Psoas muscle (tissue), 7 donors: ENCODE measurements at regions not wholly inside any gene's neighbourhood (a gene's known extent, or its start where the extent isn't known, plus 50 kb on each side); places are given as distances from the start of the nearest gene placed in this dataset.

Source experiments
- ATAC-seq, 4 donors: fragments of 200-7000 bp; cut with Tn5 transposase; one replicate each; pipeline ENCODE4 v1.9.1; 2020; ENCODE audit warnings: moderate library complexity in 3 of 4, mild to moderate bottlenecking in 2 of 4
- DNase-seq, 2 donors: peaks; one replicate each; pipeline ENCODE4 v3.0.0-alpha.2; 2020
- H3K27ac ChIP-seq: fragments of 200-600 bp; one replicate; pipeline ENCODE4 v1.8.0; 2022
- H3K27me3 ChIP-seq, 3 donors: fragments of 200-600 bp in 1 of 3; one replicate each; pipeline versions ENCODE4 v1.6.1 to v1.8.0; 2013 to 2022; ENCODE audit warnings: low read length in 2 of 3, mild to moderate bottlenecking in 2 of 3, moderate library complexity in 1 of 3; ENCODE audit not compliant: insufficient read depth in 3 of 3
- H3K36me3 ChIP-seq, 2 donors: fragments of 200-600 bp in 1 of 2; one replicate each; pipeline versions ENCODE4 v1.6.1 to v1.8.0; 2013 to 2022; ENCODE audit warnings: low read depth in 1 of 2, mild to moderate bottlenecking in 1 of 2, moderate library complexity in 1 of 2; ENCODE audit not compliant: insufficient read depth in 1 of 2
- H3K4me1 ChIP-seq: fragments of 200-600 bp; one replicate; pipeline ENCODE4 v1.8.0; 2022
- H3K4me3 ChIP-seq: fragments of 200-600 bp; one replicate; pipeline ENCODE4 v1.8.0; 2022; ENCODE audit warnings: mild to moderate bottlenecking
- H3K9me3 ChIP-seq: fragments of 200-600 bp; one replicate; pipeline ENCODE4 v1.8.0; 2022
- CTCF ChIP-seq: fragments of 200-600 bp; IDR thresholded peaks from one replicate; pipeline ENCODE4 v1.8.0; 2022; ENCODE audit warnings: antibody characterized with exemption
- WGBS, 3 donors: extraction: QIAGEN DNeasy Blood & Tissue Kit; methylation state at CpG; one replicate each; pipeline versions ENCODE4 v1.1.6 to v1.1.7; 2013; 5-methylcytosine and 5-hydroxymethylcytosine counted together
- intact Hi-C, 2 donors: fragments of 100-400 bp; cut with DNase I; formaldehyde crosslinking; loops; one replicate each; pipeline versions ENCODE4 v1.11.0 to v1.14.2; 2022
- donor health status: healthy with polysubstance abuse.
- donor health status: DM: no; HTN: no; CAD: no; lungs with moderate emphysema.
- donor health status: Bipolar disorder and iron deficiency.
- donor health status: healthy.
- donor health status: DM: yes; HTN: yes; CAD: no.
- donor health status: DM: no; HTN: no; CAD: no.
- donor health status: DM: yes; HTN: yes; CAD: no.

GRCh38 chr9:121598167-121598964 lies 53.1 kb upstream of the DAB2IP start:
- WGBS, 3 donors: 18 to 23% (median 19%) methylated on average over 56 to 75 of the region's 76 CpGs
- H3K4me3 ChIP-seq: peak overlapping the region; percentile 86
- H3K9me3 ChIP-seq: no peaks in the 10 kb centered on the region
- intact Hi-C loops: loop anchor here (5.0 kb wide), 2 partner anchors 41 to 46 kb away; no protein-coding TSS in a partner anchor
- ATAC-seq (peak; percentile 79 to 84 (median 80)), DNase-seq (peak; percentile 83 to 95)
- H3K27ac ChIP-seq: peak overlapping the region; percentile 98
- no peaks in the 10 kb centered on the region for H3K27me3 ChIP-seq
- peak; percentile 22 for TF ChIP-seq CTCF
- H3K4me1 ChIP-seq: peaks cover 30% of the 10 kb centered on the region
- no peaks in the 10 kb centered on the region for H3K36me3 ChIP-seq

GRCh38 chr9:121598965-121599871 lies 52.2 kb upstream of the DAB2IP start:
- H3K4me3 ChIP-seq: peak overlapping the region; percentile 86
- DNase-seq (peak; percentile 88 to 93), ATAC-seq (peak; percentile 81 to 89 (median 86))
- no peak for TF ChIP-seq CTCF
- intact Hi-C loops: loop anchor here (5.0 kb wide), 2 partner anchors 42 to 47 kb away; no protein-coding TSS in a partner anchor
- H3K27ac ChIP-seq: peak overlapping the region; percentile 98
- no peaks in the 10 kb centered on the region for H3K27me3 ChIP-seq
- H3K4me1 ChIP-seq: peaks cover 39% of the 10 kb centered on the region
- H3K36me3 ChIP-seq: no peaks in the 10 kb centered on the region
- no peaks in the 10 kb centered on the region for H3K9me3 ChIP-seq
- WGBS, 3 donors: 4 to 5% (median 4%) methylated on average over 53 to 88 of the region's 88 CpGs

GRCh38 chr9:121599872-121600585 lies 51.4 kb upstream of the DAB2IP start:
- TF ChIP-seq CTCF: no peak
- intact Hi-C loops: loop anchor here (5.0 kb wide), 2 partner anchors 43 to 48 kb away; no protein-coding TSS in a partner anchor
- Histone ChIP-seq H3K36me3 (no peaks in the 10 kb centered on the region), H3K27ac (peak overlapping the region; percentile 98), H3K4me3 (peak overlapping the region; percentile 86), H3K4me1 (peaks cover 47% of the 10 kb centered on the region), H3K9me3 (no peaks in the 10 kb centered on the region), H3K27me3 (no peaks in the 10 kb centered on the region)
- DNase-seq (peak in 1 of 2 donors; percentile 48), ATAC-seq (no peak)
- WGBS, 3 donors: 12 to 15% (median 14%) methylated on average over 22 to 25 of the region's 25 CpGs

- intact Hi-C loops: no loop called here
- H3K4me1 ChIP-seq: peaks cover 54% of the 10 kb centered on the region
- peak overlapping the region; percentile 86 for H3K4me3 ChIP-seq
Observed at GRCh38 chr9:121601194-121601593, 50.2 kb upstream of the DAB2IP start.

More at GRCh38 chr9:121601194-121601593, 50.2 kb upstream of the DAB2IP start:
- peak overlapping the region; percentile 13 for H3K27ac ChIP-seq
- H3K9me3 ChIP-seq: no peaks in the 10 kb centered on the region
- TF ChIP-seq CTCF: no peak
- no peaks in the 10 kb centered on the region for H3K27me3 ChIP-seq
- no peak for DNase-seq
- 63 to 80% (median 74%) methylated on average over 3 of the region's 3 CpGs for WGBS, 3 donors
- H3K36me3 ChIP-seq: no peaks in the 10 kb centered on the region
- ATAC-seq: no peak
